ENCODE measurements at regions not wholly inside any gene's neighbourhood (a gene's known extent, or its start where the extent isn't known, plus 50 kb on each side); places are given as distances from the start of the nearest gene placed in this dataset.

- TF ChIP-seq ZNF274 (IDR thresholded peaks at IDR 0.05; ENCODE audit: low read depth, low read length) (no peak), TCF7L2 (IDR thresholded peaks at IDR 0.05; ENCODE audit: borderline replicate concordance, extremely low read depth, insufficient read depth, insufficient read length) (no peak), EGR1 (IDR thresholded peaks at IDR 0.05; ENCODE audit: low read depth) (no peak), SP1 (IDR thresholded peaks at IDR 0.05; ENCODE audit: low read depth) (no peak), ZFX (IDR thresholded peaks at IDR 0.05) (no peak), CTCF (IDR thresholded peaks at IDR 0.05 in 2 of 3, conservative IDR thresholded peaks at IDR 0.05 in 1 of 3; ENCODE audit: borderline replicate concordance in 1 of 3, insufficient read depth in 1 of 3, low read depth in 2 of 3, low read length in 2 of 3) (no peak), CEBPB (IDR thresholded peaks at IDR 0.05; ENCODE audit: low read depth) (no peak), JUND (IDR thresholded peaks at IDR 0.05) (no peak), YY1 (IDR thresholded peaks at IDR 0.05; ENCODE audit: extremely low read depth, insufficient replicate concordance, low read depth, low read length) (no peak), EZH2phosphoT487 (IDR thresholded peaks at IDR 0.05; ENCODE audit: borderline replicate concordance) (no peak)
- Histone ChIP-seq H3K9ac (ENCODE audit: low read length) (no peak overlapping the region), H3K9me3 (ENCODE audit: control insufficient read depth in 1 of 2, insufficient read depth in 1 of 2, low read depth in 1 of 2, low read length in 2 of 2) (peaks cover 0 to 4% of the 10 kb centered on the region in 2 experiments; a peak in 1 of 4 replicates), H3K4me3 (replicated peaks in 1 of 2; ENCODE audit: low read depth in 1 of 2, low read length in 2 of 2) (no peak overlapping the region), H3K9me2 (ENCODE audit: insufficient read depth) (no peaks in the 10 kb centered on the region), H2AFZ (ENCODE audit: low read depth, low read length, poor library complexity, severe bottlenecking) (no peak overlapping the region), H3K36me3 (ENCODE audit: control insufficient read depth in 1 of 2, insufficient read depth in 2 of 2, low read length in 2 of 2) (no peaks in the 10 kb centered on the region), H3K4me1 (ENCODE audit: control insufficient read depth in 1 of 2, insufficient read depth in 2 of 2, low read length in 2 of 2) (no peaks in the 10 kb centered on the region), H4K20me1 (ENCODE audit: insufficient read depth) (no peaks in the 10 kb centered on the region; the same call in 1 of the 2 replicates), H3K79me2 (ENCODE audit: insufficient read depth, low read length) (no peaks in the 10 kb centered on the region), H3K4me2 (ENCODE audit: low read length) (no peak overlapping the region), H3K27me3 (ENCODE audit: insufficient read depth, low read length) (no peaks in the 10 kb centered on the region), H3K27ac (ENCODE audit: low read depth, low read length) (no peak overlapping the region)
- ATAC-seq (no peak), DNase-seq (ENCODE audit: low read depth, low spot score) (no peak)
- RAD21 ChIA-PET (ENCODE audit: low non-redundant PET in 1 of 2, low total read pairs in 2 of 2, uncharacterized antibody in 2 of 2, unreplicated experiment in 2 of 2), result no interaction called here
- intact Hi-C loops (cut with micrococcal nuclease), result no loop called here
- POLR2A ChIA-PET, result no interaction called here
- CTCF ChIA-PET, result no interaction called here
- no TSS peak for BruUV-seq (replicated peaks)
These were observed 1504.5 kb upstream of the PCDH20 start for GRCh38 chr13:62920159-62920558.

Measured in HCT116 (cell line).